ENCODE measurements at regions not wholly inside any gene's neighbourhood (a gene's known extent, or its start where the extent isn't known, plus 50 kb on each side); places are given as distances from the start of the nearest gene placed in this dataset.

DNA sequence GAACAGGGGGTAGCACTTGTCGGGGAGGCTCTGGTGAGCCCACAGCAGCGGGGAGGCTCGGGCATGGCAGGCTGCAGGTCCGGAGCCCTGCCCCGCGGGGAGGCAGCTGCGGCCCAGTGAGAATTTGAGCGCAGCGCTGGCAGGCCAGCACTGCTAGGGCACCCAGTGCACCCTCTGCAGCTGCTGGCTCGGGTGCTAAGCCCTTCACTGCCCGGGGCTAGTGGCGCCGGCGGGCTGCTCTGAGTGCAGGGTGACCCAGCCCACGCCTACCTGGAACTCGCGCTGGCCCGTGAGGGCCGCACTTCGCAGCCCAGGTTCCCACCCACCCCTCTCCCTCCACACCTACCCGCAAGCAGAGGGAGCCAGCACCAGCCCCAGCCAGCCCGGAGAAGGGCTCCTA lies 151.0 kb downstream of the NXNL2 start:
- Histone ChIP-seq H3K27ac (replicated peaks in 1 of 4) (no peak overlapping the region), H3K4me3 (no peak overlapping the region), H3K27me3 (no peaks in the 10 kb centered on the region), H3K4me1 (no peaks in the 10 kb centered on the region), H3K36me3 (no peaks in the 10 kb centered on the region), H3K9me3 (no peaks in the 10 kb centered on the region)
- TF ChIP-seq POLR2A (IDR thresholded peaks at IDR 0.05; ENCODE audit: low read depth) (no peak), POLR2AphosphoS5 (IDR thresholded peaks at IDR 0.05) (no peak), EP300 (IDR thresholded peaks at IDR 0.05) (no peak)
- TF ChIP-seq, protein P1, sequence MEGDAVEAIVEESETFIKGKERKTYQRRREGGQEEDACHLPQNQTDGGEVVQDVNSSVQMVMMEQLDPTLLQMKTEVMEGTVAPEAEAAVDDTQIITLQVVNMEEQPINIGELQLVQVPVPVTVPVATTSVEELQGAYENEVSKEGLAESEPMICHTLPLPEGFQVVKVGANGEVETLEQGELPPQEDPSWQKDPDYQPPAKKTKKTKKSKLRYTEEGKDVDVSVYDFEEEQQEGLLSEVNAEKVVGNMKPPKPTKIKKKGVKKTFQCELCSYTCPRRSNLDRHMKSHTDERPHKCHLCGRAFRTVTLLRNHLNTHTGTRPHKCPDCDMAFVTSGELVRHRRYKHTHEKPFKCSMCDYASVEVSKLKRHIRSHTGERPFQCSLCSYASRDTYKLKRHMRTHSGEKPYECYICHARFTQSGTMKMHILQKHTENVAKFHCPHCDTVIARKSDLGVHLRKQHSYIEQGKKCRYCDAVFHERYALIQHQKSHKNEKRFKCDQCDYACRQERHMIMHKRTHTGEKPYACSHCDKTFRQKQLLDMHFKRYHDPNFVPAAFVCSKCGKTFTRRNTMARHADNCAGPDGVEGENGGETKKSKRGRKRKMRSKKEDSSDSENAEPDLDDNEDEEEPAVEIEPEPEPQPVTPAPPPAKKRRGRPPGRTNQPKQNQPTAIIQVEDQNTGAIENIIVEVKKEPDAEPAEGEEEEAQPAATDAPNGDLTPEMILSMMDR (IDR thresholded peaks at IDR 0.05) = no peak
- intact Hi-C loops (cut with DNase I) = no loop called here
- DNase-seq (ENCODE audit: extremely low spot score) = peak; percentile 75
- 87% methylated on average over 6 of the region's 22 CpGs for WGBS

DNA sequence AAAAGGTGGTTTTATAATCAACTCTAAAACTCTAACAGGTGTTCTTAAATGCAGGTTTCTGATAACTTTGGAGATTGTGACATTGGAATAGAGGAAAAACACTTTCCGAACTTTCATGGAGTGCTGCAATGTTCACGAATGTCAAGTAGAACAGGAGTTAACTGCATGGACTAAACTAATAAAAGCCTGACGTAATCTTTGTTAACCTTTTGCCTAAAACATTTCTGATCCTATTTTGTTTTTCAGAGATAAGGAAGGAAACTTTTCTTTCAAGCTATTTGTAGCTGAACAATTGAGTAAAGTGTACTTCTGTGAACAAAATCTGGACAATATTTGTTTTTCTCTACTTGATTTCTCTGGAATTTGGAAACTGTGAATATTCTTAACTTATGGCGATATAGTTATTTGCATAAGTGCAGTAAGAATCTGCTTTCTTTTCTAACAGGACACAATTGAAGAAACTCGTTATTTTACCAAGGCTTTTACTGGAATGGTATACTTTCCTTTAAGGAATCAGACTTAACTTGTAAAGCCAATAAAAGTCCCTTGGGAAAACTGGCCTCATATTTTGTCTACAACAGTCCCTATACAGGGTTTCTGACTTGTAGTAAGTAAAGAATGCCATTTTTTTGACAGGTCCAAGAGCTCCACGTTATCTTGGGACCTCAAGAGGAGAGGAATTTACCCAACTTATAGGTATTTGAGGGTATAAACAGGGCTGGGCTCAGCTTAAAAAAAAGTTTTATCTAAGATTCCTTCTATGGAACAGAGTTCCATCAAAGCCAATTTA lies 154.7 kb downstream of the NXNL2 start:
- H3K9me3 ChIP-seq = no peaks in the 10 kb centered on the region
- intact Hi-C loops (cut with DNase I) = no loop called here
- H3K27ac ChIP-seq (replicated peaks in 1 of 4) = no peak overlapping the region
- 92% methylated on average over 6 of the region's 6 CpGs for WGBS
- no peaks in the 10 kb centered on the region for H3K36me3 ChIP-seq
- no peak for DNase-seq (ENCODE audit: extremely low spot score)
- TF ChIP-seq EP300 (IDR thresholded peaks at IDR 0.05) (no peak), POLR2A (IDR thresholded peaks at IDR 0.05; ENCODE audit: low read depth) (no peak), POLR2AphosphoS5 (IDR thresholded peaks at IDR 0.05) (no peak)
- TF ChIP-seq, protein P1 (IDR thresholded peaks at IDR 0.05) = no peak
- no peaks in the 10 kb centered on the region for H3K27me3 ChIP-seq
- H3K4me3 ChIP-seq = no peak overlapping the region
- peaks cover 0 to 3% (median 0%) of the 10 kb centered on the region in 4 donors for H3K4me1 ChIP-seq

DNA sequence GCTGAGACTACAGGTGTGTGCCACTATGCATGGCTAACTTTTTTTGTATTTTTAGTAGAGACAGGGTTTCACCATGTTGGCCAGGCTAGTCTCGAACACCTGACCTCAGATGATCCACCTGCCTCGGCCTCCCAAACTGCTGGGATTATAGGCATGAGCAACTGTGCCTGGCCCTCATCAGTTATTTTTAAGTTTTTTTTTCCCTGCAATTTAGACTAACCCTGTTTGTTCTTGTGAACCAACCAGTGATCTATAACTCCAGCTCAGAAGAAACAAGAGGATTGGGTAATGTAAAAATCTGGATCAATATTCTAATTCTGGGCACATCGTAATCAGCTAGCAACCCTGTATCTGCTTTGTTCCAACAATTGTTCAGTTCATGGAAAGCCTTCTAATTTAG lies 155.7 kb downstream of the NXNL2 start:
- intact Hi-C loops (cut with DNase I) = no loop called here
- H3K9me3 ChIP-seq = no peaks in the 10 kb centered on the region
- TF ChIP-seq POLR2AphosphoS5 (IDR thresholded peaks at IDR 0.05) (no peak), EP300 (IDR thresholded peaks at IDR 0.05) (no peak), POLR2A (IDR thresholded peaks at IDR 0.05; ENCODE audit: low read depth) (no peak)
- TF ChIP-seq, protein P1 (IDR thresholded peaks at IDR 0.05) = no peak

DNA sequence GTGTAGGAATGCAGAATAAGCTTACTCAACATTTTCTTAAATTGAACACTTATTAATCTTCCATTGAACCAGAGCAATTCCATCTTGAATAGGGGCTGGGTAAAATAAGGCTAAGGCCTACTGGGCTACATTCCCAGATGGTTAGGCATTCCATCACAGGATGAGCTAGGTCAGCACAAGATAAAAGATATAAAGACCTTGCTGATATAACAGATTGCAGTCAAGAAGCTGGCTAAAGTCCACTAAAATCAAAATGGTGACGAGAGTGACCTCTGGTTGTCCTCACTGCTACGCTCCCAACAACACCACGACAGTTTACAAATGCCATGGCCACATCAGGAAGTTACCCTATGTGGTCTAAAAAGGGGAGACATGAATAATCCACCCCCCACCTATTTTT lies 156.1 kb downstream of the NXNL2 start:
- Histone ChIP-seq H3K36me3 (no peaks in the 10 kb centered on the region), H3K9me3 (no peaks in the 10 kb centered on the region), H3K27ac (replicated peaks in 1 of 4) (no peak overlapping the region), H3K27me3 (no peaks in the 10 kb centered on the region), H3K4me1 (peaks cover 0 to 4% (median 0%) of the 10 kb centered on the region in 4 donors), H3K4me3 (no peak overlapping the region)
- 92% methylated on average over 3 of the region's 3 CpGs for WGBS
- intact Hi-C loops (cut with DNase I) = no loop called here
- TF ChIP-seq POLR2A (IDR thresholded peaks at IDR 0.05; ENCODE audit: low read depth) = no peak
- no peak for TF ChIP-seq POLR2AphosphoS5 (IDR thresholded peaks at IDR 0.05)
- TF ChIP-seq, protein P1 (IDR thresholded peaks at IDR 0.05) = no peak
- no peak for TF ChIP-seq EP300 (IDR thresholded peaks at IDR 0.05)
- no peak for DNase-seq (ENCODE audit: extremely low spot score)

More for the DNA sequence above, 155.7 kb downstream of the NXNL2 start:
- H3K27me3 ChIP-seq = no peaks in the 10 kb centered on the region
- H3K4me1 ChIP-seq = peaks cover 0 to 4% (median 0%) of the 10 kb centered on the region in 4 donors
- 94% methylated on average over 3 of the region's 3 CpGs for WGBS
- DNase-seq (ENCODE audit: extremely low spot score) = peak; percentile 72
- H3K4me3 ChIP-seq = no peak overlapping the region
- no peak overlapping the region for H3K27ac ChIP-seq (replicated peaks in 1 of 4)
- no peaks in the 10 kb centered on the region for H3K36me3 ChIP-seq
